UCSD-AML1 (cell line): ENCODE measurements at regions not wholly inside any gene's neighbourhood (a gene's known extent, or its start where the extent isn't known, plus 50 kb on each side); places are given as distances from the start of the nearest gene placed in this dataset.
"Not testable (repeated sequence)": the region's sequence is repeated elsewhere in the genome, so short reads cannot be mapped to it uniquely, and the experiment has no call there.

ENCODE experiments used
- DNase-seq: peaks from one replicate; lab custom pipeline; 2025; ENCODE audit not compliant: unreplicated experiment; lab: John Stamatoyannopoulos, UW

- no peak for DNase-seq
Observed at GRCh38 chr1:174105086-174105485, 54.2 kb upstream of the RABGAP1L start.

- no peak for DNase-seq
Observed at GRCh38 chr1:174103766-174104165, 55.6 kb upstream of the RABGAP1L start.

DNA sequence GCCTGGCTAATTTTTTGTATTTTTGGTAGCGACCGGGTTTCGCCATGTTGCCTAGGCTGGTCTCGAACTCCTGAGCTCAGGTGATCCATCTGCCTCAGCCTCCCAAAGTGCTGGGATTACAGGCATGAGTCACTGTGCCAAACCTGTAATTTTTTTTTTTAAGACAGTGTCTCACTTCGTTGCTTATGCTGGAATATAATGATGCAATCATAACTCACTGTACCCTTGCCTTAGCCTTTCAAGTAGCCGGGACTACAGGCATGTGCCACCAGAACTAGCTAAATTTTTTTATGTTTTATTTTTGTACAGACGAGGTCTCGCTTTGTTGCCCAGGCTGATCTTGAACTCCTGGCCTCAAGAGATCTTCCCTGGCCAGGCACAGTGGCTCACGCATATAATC, 57.3 kb upstream of the RABGAP1L start:
- DNase-seq, result not testable (repeated sequence)

DNA sequence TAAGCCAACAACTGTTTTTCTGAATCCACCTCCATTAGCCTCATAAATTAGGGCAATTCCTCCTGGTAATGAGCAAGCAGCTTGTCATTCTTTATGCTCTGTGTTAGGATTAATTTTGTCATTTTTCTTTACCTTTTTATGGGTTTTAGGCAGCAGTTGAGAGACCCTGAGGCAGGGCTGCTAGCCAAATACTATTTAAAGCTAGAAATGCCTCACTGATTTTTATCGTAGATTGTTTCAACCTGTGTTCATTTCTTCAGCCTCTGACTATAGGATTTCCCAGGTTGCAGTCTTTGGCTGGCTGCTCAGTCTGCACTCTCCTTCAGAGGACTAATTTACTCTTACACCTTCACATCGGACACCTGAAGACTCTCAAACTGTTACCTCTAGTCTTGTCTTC, 61.9 kb upstream of the RABGAP1L start:
- no peak for DNase-seq

DNA sequence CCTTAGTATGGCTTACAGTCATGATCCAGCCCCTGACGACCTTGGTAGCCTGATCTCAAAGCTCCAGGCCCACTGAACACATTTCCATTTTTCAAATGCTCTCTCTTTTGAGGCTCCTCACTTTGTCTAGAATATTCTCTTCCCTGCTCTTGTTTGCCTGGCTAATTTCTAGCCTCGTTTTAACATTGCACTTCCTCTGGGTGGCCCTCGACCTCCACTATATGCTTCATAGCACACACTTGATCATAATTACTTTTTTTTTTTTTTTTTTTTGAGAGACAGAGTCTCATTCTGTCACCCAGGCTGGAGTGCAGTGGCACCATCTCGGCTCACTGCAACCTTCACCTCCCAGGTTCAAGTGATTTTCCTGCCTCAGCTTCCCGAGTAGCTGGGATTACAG, 65.5 kb upstream of the RABGAP1L start:
- DNase-seq, result not testable (repeated sequence)

- DNase-seq, result no peak
Observed at GRCh38 chr1:174090471-174090870, 68.3 kb upstream of the RC3H1 start.

GRCh38 chr1:174080819-174081218, 58.7 kb upstream of the RC3H1 start:
- DNase-seq, result no peak

DNA sequence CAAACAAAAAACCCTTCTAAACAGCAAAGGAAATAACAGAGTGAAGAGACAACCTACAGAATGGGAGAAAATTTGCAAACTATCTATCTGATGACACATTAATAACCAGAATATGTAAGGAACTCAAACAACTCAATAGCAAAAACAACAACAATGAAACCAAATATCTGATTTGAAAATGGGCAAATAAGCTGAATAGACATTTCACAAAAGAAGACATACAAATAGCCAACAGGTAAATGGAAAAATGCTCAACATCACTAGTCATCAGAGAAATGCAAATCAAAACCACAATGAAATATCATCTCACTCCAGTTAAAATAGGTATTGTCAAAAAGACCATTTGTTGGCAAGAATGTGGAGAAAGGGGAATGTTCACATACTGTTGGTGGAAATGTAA, 57.6 kb upstream of the RC3H1 start:
- no peak for DNase-seq

DNA sequence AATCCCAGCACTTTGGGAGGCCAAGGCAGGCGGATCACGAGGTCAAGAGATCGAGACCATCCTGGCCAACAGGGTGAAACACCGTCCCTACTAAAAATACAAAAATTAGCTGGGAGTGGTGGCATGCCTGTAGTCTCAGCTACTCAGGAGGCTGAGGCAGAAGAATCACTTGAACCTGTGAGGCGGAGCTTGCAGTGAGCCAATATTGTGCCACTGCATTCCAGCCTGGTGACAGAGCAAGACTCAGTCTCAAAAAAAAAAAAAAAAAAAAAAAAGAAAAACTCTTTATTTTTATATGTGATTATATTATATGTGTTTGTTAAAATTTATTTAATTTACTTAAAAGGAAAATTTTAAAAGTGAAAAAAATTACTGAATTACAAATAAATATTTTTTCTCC, 56.8 kb upstream of the RC3H1 start:
- not testable (repeated sequence) for DNase-seq

GRCh38 chr1:174077749-174078490, 55.8 kb upstream of the RC3H1 start:
- peak; percentile 8 for DNase-seq

GRCh38 chr1:174075245-174075692, 53.1 kb upstream of the RC3H1 start:
- DNase-seq, result no peak

- no peak for DNase-seq
Observed at GRCh38 chr1:174074757-174075156, 52.6 kb upstream of the RC3H1 start.

DNA sequence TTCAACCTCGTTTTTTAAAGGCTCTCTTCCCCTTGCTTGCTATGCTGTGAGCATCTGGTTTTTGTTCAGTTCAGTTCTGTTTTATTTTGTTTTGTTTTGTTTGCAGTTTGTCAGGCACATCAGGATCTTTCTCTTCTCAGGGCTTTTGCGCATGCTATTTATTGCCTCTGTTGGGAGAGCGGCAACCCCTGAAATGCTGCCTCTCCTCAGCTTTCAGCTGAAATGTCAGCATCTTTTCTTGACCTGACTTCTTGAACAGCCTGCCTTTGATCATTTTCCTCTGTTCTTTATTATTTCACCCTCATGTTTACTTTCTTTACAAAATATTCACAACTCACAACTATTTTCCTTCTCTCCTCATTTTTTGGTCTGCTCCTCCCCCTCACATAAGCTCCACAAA, 50.4 kb upstream of the RC3H1 start:
- no peak for DNase-seq
